PC-3 (cell line): ENCODE measurements at regions not wholly inside any gene's neighbourhood (a gene's known extent, or its start where the extent isn't known, plus 50 kb on each side); places are given as distances from the start of the nearest gene placed in this dataset.

Source experiments
- CTCF ChIP-seq: fragments of 300-600 bp; sonication (generic); conservative IDR thresholded peaks from 2 replicates; pipeline ENCODE4 v1.5.1; 2017; ENCODE audit warnings: antibody characterized with exemption, low read depth, mild to moderate bottlenecking, low read length
- EZH2phosphoT487 ChIP-seq: fragments of 300-600 bp; sonication (generic); IDR thresholded peaks from 2 replicates; pipeline ENCODE4 v1.6.1; 2018; ENCODE audit warnings: mild to moderate bottlenecking, antibody characterized with exemption, low read length, borderline replicate concordance

GRCh38 chr2:16368951-16369350 is 296.7 kb downstream of the CYRIA start:
- TF ChIP-seq CTCF (no peak), EZH2phosphoT487 (no peak)
